ENCODE measurements at regions not wholly inside any gene's neighbourhood (a gene's known extent, or its start where the extent isn't known, plus 50 kb on each side); places are given as distances from the start of the nearest gene placed in this dataset.

DNA sequence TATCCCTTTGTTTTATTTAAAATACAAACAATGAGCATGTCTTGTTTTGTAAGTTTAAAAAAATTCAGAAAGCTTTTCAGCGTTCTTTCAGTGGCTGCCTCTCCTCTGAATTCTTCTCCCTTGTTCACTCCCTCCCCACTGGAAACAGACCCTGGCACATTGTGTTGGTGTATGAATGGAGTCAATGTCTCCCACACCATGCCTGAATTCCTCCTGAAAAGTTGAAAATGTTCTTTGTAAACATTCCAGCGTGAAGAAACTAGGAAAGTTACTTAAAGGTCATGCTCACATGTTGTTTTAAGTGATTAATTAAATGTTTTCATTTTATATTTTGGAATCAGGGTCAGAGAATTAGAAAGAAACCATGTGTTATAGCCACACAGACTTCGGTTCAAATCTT is 136.9 kb upstream of the DYNLRB2 start:
- TF ChIP-seq CTCF (IDR thresholded peaks at IDR 0.05; ENCODE audit: low read depth, low read length, poor library complexity, severe bottlenecking) (no peak), EZH2phosphoT487 (IDR thresholded peaks at IDR 0.05; ENCODE audit: borderline replicate concordance, low read length) (no peak)

Measured in DOHH2 (cell line).